HG03280 (cell line): ENCODE measurements at regions not wholly inside any gene's neighbourhood (a gene's known extent, or its start where the extent isn't known, plus 50 kb on each side); places are given as distances from the start of the nearest gene placed in this dataset.

Experiments used
- ATAC-seq: cut with Tn5 transposase; IDR thresholded peaks from one replicate; pipeline ENCODE4 v1.9.1; 2021; ENCODE audit warnings: mild to moderate bottlenecking, moderate library complexity; ENCODE audit not compliant: unreplicated experiment

DNA sequence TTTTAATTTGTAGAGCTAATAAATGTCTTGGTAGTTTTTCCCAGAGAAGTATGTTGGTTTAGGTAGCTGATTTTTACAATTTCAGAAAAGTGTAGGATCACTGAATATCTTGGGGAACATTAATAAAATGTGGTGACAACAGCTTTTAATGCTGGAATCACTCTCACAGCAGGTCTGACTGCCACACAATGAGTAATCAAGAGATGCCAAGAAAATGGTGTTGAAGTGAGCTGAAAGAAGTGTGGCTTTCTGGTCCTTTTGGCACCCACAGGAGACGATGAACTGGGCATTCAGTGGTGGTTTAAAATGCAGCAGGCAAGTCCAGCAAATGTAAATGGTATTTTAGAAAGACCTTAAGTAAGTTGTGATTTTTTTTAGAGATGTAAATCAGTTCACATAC lies 175.8 kb downstream of the CBLN2 start:
- no peak for ATAC-seq

DNA sequence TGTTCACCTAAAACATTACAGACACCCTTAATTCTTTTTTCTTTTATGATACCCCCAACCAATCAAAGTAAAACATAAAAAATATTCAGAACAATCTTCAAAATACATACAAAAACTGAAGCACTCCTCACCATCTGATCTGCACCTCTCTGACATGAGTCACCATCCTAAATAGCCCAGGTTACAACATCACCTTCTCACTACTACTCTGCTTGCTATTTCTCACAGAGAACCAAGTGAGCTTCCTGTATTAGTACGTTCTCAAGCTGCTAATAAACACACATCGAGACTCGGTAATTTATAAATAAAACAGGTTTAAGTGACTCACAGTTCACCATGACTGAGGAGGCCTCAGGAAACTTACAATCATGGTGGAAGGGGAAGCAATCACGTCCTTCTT lies 183.5 kb downstream of the CBLN2 start:
- no peak for ATAC-seq

DNA sequence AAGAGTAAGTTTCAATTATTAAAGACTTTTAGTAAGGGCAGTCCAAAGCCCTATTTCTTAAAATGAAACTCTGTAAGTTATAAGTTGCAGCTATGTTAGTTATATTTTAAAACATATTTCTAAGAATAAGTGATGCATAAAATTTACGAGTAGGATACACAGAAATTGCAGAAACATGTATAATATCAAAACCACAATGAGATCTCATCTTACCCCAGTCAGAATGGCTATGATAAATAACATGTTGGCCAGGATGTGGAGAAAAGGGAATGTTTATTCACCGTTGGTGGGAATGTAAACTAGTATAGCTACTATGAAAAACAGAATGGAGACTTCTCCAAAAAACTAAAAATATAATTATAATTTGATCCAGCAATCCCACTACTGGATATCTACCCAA lies 201.2 kb downstream of the CBLN2 start:
- ATAC-seq = no peak

DNA sequence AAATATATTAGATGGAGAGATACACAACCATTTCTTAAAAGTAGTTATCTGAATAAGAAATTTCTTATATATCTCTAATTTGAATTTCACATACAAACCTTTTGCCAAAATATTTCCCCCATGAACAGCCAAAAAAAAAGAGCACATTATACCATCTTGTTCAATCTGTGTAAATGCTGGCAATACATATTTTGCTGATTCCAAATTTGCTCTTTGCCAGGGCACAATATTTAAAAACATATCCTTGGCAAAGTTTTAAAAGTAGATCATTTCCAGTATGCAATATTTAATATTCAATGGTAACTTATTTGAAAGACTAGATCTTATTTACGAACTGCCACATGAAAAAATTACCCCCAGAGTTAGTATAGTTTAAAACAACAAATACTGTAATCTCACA lies 204.2 kb downstream of the CBLN2 start:
- ATAC-seq = no peak

DNA sequence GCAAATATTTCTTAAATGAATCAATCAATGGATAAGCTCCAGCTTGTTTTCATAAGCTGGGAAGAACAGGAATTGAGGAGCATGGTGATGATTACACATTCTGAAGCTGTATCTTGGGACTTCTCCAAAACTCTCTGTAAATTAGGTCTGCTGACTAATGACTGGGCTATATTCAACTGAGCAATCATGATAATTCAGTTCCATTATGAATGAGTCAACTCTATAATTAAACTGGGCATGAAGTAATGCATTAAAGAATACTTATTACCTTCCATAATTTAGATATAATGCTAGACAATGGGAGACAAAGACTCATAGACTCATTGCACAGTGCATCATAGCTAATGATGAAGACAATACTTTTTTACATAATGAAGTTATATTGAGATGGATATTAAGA lies 207.4 kb downstream of the CBLN2 start:
- no peak for ATAC-seq

DNA sequence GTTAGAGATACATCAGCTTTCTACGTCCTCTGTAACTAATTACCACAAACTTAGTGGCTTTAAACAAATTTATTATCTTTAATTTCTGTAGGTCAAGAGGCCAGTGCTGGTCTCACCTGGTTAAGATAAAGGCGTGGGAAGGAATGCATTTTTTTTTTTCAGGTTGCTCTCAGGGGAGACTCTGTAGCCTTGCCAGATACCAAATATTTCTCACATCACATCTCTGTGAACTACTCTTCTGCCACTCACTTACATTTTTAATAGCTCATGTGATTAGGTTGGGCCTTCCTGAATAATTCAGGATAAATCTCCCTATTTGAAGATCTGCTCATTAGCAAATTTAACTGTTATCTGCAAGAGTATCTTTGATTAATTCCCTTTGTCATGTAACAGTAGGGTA lies 214.6 kb downstream of the CBLN2 start:
- ATAC-seq = no peak

DNA sequence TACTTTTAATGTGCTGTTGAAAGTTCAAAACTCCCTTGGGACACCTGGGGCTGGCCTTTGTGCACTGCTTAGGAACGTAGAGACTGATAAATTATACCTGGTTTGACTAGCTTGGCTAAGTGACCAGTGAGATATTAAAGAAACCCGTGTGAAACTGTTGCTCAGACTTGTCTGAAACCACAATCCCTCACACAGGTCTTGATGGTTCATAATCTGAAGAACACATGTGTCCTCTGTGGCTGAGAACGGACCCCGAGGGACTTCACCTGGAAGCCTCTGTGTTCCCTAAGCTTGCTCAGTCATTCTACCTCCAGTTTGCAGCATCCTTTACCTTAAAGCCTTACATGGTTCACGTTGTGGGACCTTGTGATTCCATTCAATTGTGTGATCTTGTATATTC lies 218.8 kb downstream of the CBLN2 start:
- no peak for ATAC-seq

DNA sequence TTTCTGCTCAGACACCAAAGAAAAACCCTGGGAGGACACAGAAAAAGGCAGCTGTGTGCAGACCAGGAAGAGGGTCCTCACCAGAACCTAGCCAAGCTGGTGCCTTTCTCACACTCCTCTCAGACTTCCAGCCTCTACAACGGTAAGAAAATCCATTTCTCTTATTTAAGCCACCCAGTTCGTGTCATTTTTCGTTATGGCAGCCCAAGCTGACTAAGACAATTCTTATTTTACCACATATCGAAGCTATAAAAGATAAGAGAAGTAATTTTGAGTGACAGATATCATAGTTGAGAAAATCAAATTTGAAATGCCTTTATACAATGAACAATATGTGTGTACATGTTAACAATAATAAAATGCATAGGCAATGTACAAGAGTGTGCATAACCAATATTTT lies 219.5 kb downstream of the CBLN2 start:
- ATAC-seq = no peak

DNA sequence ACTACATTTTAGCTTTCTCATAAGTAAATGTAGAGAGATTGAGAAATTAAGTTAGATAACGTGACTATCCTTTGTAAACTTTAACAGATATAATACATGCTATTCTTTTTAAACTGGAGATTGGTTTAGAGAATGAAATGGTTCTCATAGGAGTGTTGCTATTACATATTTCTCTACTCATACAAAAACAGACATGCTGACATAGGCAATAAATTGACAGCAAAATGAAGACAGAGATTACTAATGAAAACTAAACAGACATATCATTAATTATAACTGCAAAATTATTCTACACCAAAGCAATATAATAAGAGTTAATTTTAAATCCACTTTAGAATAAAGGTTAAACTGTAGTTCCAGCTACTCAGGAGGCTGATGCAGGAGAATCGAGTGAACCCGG lies 227.6 kb downstream of the CBLN2 start:
- ATAC-seq = no peak

DNA sequence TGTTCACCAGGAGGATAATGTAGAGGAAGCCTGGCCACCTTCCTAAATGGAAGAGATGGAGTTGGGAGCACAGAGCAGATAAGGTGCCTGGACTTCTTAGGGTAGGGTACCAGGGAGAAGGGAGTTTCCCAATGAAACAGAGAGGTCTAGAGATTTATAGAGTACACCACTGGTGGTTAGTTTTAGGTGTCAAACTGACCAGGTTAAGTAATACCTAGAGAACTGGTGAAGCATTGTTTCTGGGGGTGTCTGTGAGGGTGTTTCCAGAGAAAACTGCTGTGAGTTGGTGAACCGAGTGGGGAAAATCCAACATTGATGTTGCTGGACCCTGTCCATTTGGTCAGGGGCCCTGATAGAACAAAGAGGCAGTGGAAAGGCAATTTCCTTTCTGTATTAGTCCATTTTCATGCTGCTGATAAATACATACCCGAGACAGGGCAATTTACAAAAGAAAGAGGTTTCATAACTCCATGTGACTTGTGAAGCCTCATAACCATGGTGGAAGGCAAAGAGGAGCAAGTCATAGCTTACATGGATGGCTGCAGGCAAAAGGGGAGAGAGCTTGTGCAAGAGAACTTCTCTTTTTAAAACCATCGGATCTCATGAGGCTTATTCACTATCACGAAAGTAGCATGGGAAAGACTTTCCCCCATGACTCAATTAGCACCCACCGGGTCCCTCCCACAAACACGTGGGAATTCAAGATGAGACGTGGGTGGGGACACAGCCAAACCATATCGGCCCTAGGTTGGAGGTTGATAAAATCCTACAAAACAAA lies 260.8 kb downstream of the CBLN2 start:
- no peak for ATAC-seq

DNA sequence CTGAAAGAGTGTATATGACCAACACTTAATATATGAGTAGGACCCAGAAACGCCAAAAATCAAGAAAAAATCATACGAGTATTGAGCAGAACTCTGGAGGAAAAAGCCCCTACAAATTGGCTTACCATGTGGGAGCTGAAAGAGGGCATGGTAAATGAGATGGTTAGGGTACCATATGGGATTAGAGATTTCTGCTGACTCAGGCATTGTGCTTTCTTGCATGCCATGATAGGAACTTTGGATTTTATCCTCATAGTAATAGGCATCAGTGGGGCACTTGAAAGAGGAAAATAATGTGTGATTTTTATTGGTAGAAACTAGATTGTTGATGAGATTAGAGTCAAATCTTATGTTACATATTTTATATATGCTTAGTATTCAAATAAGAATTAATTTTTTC lies 271.1 kb downstream of the CBLN2 start:
- ATAC-seq = no peak

DNA sequence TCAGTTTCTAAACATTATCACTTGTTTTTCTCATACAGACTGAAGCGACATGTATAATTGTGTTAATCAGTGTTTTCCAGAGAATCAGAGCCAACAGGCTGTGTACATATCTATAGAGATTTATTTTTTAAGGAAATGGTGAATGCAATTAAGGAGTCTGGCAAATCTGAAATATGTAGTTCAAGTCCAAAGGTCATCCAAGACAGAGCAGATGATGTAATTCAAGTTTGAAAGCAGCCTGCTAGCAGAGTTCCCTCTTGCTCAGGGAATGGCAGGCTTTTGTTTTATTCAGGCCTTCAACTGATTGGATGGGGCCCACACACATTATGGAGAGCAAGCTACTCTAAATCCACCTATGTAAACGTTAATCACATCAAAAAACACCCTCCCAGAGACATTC lies 282.6 kb downstream of the CBLN2 start:
- ATAC-seq = no peak

DNA sequence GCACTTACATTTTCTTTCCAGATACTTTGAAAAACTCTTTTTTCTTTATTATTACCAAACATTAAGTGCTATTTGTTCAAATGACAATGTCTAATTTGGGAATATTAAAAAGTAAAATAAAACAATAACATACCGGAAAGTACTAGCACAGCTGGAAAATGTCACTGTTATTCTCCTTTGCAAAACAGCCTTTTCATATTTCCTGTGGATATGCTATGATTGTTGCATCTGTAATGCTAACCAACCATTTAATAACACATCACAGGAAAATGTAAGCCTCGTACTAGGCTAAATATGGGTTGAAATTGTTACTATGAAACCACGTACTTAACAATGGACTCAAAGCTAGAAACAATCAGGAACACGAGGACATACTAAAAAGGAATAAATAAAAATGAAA lies 298.1 kb downstream of the CBLN2 start:
- no peak for ATAC-seq

DNA sequence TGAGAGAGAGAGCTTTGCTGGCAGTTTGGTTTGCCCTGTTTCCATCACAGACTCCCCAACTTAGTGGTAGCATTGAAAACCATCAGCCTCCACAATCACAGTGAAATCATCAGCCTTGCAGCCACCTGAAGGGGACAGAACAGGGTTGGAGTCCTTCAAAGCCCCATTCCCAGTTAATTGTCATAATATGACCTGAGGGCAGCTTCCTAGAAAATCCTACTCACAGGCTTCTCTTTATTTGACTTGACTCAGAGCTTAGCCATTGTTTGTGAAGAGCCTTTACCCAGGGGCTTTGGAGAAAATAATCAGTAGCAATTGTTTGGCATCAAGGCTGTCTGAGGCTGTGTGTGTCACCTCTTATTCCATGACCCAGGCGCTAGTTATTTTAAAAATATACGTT lies 308.7 kb downstream of the CBLN2 start:
- no peak for ATAC-seq

DNA sequence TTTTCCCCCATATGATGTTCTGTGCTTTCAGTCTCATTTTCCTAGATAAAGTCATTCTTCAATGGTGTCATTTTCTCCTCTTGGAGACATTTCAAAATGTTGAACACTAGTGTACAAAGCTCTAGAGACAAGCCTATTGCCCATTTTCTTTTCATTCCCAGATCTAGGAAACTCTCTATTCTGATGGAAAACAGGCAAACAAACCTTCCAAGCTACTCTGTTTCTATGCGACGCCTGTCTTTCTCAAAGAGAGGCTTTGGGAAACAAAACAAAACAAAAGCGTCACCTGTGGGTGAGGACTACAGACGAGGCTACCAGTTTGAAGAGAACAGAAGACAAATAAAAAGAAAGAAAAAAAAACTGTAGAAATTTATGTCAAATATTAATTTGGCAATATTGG lies 311.0 kb downstream of the CBLN2 start:
- ATAC-seq = no peak

DNA sequence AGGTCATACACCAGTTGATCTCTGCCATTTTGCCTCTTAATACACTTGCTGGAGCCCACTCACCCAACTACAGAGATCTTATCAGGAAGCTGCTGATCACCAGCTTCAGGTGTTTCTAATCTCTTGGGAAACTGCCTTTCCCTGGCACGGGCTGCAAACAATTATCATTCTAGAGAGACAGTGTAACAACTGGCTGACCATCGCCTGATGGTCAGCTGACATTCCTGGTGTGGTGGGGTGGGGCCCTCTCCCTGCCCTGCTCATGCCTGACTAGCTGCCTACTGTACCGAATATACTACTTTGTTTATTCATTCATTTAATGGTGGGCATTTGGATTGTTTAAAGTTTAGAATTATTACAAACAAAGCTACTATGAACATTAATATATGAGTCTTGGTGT lies 311.5 kb downstream of the CBLN2 start:
- no peak for ATAC-seq

DNA sequence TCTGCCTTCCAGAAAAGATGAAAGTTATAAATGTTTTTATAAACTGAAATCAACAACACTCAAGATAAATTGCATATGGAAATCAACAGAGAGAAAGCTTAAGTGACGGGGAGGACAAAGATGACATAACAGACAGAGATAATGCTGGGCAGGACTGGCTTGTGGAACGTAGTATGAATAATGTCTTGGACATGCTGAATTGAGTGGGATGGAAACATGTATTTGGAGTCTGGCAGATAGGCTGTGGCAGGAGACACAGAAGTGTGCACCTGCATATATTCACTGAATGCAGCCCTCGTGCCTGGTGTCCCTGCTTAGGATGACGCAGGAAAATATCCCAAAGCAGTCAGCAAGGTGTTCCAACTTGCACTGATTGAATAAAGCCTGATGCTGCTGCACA lies 318.2 kb downstream of the CBLN2 start:
- no peak for ATAC-seq

DNA sequence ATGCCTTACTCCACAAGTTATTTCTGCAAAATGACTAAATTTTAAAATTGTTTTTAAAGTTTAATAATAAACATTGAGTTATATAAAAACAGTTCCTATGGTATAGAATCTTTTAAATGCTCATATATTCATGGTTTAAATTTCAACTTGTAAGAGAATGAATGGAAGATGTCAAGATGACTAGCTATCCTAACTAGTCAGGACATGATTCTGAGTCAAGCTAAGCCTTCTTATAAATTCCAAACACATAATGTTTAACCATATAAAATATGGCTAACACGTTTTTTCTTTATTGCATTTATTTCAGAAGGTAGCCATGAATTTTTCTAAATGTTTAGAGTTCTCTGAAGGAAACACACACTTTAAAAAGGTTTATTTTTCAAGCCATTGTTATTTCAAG lies 320.4 kb downstream of the CBLN2 start:
- ATAC-seq = no peak

DNA sequence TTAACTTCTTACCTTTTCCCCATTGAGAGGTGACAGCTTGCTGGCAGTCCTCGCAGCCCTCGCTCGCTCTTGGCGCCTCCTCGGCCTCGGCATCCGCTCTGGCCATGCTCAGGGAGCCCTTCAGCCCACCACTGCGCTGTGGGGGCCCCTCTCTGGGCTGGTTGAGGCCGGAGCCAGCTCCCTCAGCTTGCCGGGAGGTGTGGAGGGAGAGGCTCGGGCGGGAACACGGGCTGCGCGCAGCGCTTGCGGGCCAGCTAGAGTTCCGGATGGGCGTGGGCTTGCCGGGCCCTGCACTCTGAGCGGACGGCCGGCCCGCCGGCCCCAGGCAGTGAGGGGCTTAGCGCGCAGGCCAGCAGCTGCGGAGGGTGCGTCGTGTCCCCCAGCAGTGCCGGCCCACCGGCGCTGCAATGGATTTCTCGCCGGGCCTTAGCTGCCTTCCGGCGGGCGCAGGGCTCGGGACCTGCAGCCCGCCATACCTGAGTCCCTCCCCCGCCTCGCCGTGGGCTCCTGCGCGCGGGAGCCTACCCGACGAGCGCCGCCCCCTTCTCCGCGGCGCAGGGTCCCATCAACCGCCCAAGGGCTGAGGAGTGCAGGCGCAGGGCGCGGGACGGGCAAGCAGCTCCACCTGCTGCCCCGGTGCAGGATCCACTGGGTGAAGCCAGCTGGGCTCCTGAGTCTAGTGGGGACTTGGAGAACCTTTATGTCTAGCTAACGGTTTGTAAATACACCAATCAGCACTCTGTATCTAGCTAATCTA lies 335.0 kb downstream of the CBLN2 start:
- no peak for ATAC-seq

DNA sequence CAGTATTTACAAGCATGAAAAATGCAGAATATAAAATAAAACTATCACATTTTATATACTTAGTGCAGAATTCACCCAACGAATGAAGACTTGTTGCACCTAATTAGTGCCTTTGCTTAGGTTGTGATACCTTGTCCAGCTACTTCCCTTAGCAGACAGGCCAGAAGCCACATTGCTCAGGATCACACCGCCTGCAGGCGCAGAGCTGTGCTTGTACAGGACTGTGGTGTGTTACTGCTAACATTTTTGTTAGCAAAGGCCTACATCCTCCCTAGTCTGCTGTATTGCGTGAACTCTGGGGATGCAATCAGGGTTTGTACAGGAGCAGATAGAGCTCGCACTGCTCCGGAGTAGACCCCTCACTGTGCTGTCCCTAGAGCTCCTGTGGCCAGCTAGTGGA lies 336.9 kb downstream of the CBLN2 start:
- no peak for ATAC-seq

DNA sequence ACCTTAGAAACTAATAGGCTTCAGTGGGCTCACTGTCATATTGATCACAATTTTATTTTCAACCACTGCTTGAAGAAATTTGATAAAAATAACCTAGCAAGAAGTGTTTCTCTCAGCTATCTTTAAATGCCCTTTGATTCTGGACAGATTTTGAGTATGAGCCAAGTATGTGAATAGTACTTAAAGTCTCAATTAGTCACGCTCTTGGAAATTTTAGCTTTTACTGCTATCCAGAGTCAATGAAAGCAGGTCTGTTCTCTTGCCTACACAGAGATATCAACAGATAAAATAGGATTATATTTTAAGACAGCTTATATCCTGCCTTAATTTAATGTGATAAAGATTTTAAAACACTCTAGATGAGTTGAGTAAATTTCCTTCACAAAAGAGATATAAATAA lies 337.3 kb downstream of the CBLN2 start:
- no peak for ATAC-seq

DNA sequence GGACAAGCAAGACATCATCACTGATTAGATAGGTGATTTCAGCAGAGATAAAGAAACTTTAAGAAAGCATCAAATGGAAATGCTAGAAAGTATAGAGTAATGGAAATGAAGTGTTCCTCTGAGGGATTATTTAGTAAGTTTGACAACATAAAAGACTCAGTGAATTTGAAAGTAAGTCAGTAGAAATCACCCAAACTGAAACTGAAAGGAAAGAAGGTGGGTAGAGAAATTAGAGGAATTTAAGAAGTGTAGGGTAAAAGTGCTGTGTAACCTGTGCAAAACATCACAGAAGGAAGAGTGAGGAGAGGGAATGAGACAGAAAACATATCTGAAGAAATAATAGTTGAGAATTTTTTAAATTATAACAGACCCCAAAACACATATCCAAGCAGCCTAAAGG lies 343.1 kb downstream of the CBLN2 start:
- no peak for ATAC-seq

DNA sequence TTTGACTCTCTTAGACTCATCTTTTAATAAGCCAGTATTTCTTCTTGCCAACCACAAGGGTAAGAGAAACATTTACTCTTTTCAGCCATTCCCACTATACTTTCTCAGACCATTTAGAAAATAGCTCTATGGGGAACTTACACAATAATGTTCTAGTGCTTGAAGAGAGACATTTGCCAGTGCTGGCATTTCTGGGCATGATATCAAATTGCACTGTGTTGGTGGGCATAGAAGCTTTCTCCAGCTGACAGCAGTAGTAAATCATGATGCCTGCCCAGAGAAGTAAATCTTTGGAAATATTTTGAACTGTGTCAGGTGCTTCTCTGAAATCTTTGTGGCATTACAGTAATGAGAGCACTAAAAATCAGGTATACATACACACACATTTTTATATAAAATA lies 346.6 kb downstream of the CBLN2 start:
- no peak for ATAC-seq
